Transverse colon (tissue), 4 donors: ENCODE measurements at regions not wholly inside any gene's neighbourhood (a gene's known extent, or its start where the extent isn't known, plus 50 kb on each side); places are given as distances from the start of the nearest gene placed in this dataset.

Experiments used
- DNase-seq: peaks from one replicate; pipeline ENCODE4 v3.0.0-alpha.2; 2019
- H3K27ac ChIP-seq, 4 donors: fragments of 200-600 bp; sonication (generic); 2 replicates each; pipeline ENCODE4 v1.5.1; 2016 to 2018; ENCODE audit warnings: inconsistent platforms in 4 of 4
- H3K27me3 ChIP-seq: fragments of 200-600 bp; sonication (generic); 2 replicates; pipeline ENCODE4 v1.5.1; 2017; ENCODE audit warnings: inconsistent platforms
- H3K36me3 ChIP-seq, 4 donors: fragments of 200-600 bp; sonication (generic); 2 replicates each; pipeline ENCODE4 v1.5.1; 2017 to 2019; ENCODE audit warnings: inconsistent platforms in 4 of 4
- H3K4me1 ChIP-seq, 4 donors: fragments of 200-600 bp; sonication (generic); 2 replicates each; pipeline ENCODE4 v1.5.1; 2017 to 2020; ENCODE audit warnings: inconsistent platforms in 4 of 4
- H3K4me3 ChIP-seq, 4 donors: fragments of 200-600 bp; sonication (generic); 1 replicate in 1 of 4; 2 replicates in 3 of 4; pipeline versions ENCODE4 v1.5.1 to v1.6.1; 2017 to 2019; ENCODE audit warnings: inconsistent platforms in 4 of 4
- H3K9me3 ChIP-seq, 2 donors: fragments of 200-600 bp; sonication (generic); 2 replicates each; pipeline ENCODE4 v1.5.1; 2017 to 2019; ENCODE audit warnings: inconsistent platforms in 2 of 2
- EP300 ChIP-seq: sonication (generic); formaldehyde crosslinking; IDR thresholded peaks from one replicate; pipeline ENCODE4 v1.6.1; 2017; ENCODE audit warnings: antibody characterized with exemption, low read depth
- POLR2A ChIP-seq: fragments of 450-650 bp; IDR thresholded peaks from one replicate; pipeline ENCODE4 v1.6.1; 2016; ENCODE audit warnings: antibody characterized with exemption, mild to moderate bottlenecking, moderate library complexity
- POLR2AphosphoS5 ChIP-seq, 3 donors: sonication (generic); formaldehyde crosslinking; IDR thresholded peaks; one replicate each; pipeline ENCODE4 v1.6.1; 2016; ENCODE audit warnings: antibody characterized with exemption in 3 of 3
- WGBS, 2 donors: methylation state at CpG; one replicate each; pipeline ENCODE4 v1.1.5; 2018; ENCODE audit warnings: low coverage in 1 of 2; 5-methylcytosine and 5-hydroxymethylcytosine counted together
- in situ Hi-C, 4 donors: fragments of 200-750 bp; cut with MboI; loops; one replicate each; pipeline versions ENCODE4 v1.15.0 to v1.15.1; 2017; ENCODE audit warnings: low sequenced_read_pairs in 3 of 4, low pct_ligation_motif_present in 1 of 4, low pct_unique_long_range_greater_than_20kb in 1 of 4
- intact Hi-C: fragments of 100-400 bp; cut with DNase I; formaldehyde crosslinking; loops from one replicate; pipeline ENCODE4 v1.15.1; 2023; ENCODE audit warnings: low total_unique reads
- TF ChIP-seq, protein P1 (sequence below), 5 experiments: fragments of 200-600 bp in 3 of 5; fragments of 450-650 bp in 2 of 5; sonication (generic) in 3 of 5; IDR thresholded peaks; 1 replicate in 2 of 5; 2 replicates in 3 of 5; pipeline ENCODE4 v1.5.1; 2016 to 2017; ENCODE audit warnings: antibody characterized with exemption in 5 of 5, inconsistent platforms in 3 of 5, mild to moderate bottlenecking in 2 of 5, moderate library complexity in 1 of 5

DNA sequence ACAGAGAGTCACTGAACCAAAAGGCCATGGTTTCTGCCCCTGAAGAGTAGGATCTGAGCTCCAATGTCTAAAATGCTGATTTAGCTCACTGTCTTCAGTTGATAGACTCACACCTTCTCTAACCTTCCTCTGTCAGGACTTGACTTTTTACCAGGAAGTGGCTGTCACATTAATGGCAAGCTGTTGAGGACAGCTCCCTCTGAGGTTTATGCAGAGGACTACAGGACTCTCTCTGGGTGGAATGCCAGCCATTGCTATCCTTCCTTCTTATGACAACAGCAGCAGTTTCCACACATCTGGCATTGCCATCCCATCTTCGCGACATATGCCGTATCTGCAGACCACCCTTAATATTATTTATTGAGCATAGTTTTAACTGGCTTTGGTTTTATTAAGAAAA is 103.8 kb upstream of the PRICKLE2 start:
- TF ChIP-seq EP300 (no peak), POLR2AphosphoS5 (IDR thresholded peaks at IDR 0.05) (no peak), POLR2A (no peak)
- TF ChIP-seq, protein P1, sequence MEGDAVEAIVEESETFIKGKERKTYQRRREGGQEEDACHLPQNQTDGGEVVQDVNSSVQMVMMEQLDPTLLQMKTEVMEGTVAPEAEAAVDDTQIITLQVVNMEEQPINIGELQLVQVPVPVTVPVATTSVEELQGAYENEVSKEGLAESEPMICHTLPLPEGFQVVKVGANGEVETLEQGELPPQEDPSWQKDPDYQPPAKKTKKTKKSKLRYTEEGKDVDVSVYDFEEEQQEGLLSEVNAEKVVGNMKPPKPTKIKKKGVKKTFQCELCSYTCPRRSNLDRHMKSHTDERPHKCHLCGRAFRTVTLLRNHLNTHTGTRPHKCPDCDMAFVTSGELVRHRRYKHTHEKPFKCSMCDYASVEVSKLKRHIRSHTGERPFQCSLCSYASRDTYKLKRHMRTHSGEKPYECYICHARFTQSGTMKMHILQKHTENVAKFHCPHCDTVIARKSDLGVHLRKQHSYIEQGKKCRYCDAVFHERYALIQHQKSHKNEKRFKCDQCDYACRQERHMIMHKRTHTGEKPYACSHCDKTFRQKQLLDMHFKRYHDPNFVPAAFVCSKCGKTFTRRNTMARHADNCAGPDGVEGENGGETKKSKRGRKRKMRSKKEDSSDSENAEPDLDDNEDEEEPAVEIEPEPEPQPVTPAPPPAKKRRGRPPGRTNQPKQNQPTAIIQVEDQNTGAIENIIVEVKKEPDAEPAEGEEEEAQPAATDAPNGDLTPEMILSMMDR (IDR thresholded peaks at IDR 0.05), result no peak
- WGBS, 2 donors, result 79 to 97% methylated on average over 3 of the region's 3 CpGs
- Histone ChIP-seq H3K36me3 (no peaks in the 10 kb centered on the region), H3K4me1 (no peaks in the 10 kb centered on the region), H3K4me3 (no peak overlapping the region), H3K27me3 (no peaks in the 10 kb centered on the region), H3K27ac (no peak overlapping the region), H3K9me3 (no peaks in the 10 kb centered on the region)
- in situ Hi-C loops, result no loop called here
- intact Hi-C loops, result no loop called here
- no peak for DNase-seq

DNA sequence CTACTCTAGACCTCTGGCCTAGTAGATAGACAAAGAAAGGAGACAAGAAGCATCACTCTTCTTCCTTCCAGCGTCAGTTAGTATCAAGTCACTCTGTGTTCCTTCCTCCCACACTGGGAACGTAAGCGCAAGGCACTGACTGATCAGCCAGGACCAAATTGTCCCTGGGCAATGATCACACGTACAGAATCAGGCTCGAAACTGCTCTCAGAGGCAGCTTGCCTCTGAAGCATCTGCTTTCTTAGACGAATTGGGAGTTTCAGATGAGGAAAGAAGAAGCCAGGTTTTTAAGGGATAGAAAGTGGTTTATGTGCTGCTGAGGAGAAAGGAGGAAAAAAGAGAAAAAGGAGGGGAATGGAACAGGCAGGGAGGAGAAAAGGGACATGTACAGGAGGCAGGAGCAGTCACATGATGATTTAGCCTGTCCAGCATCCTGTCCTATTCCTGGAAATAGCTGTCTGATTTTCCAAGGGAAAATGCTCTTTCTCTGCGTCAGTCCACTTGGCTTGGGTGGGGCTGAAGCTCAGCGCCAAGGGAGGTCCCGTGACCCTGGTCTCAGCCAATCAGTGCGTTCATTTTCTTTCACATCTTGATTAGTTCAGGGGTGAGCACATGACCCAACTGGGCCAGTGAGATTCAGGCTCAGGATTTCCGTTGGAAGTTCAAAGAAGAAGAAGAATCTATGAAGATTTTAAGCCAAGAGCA is 102.0 kb upstream of the PRICKLE2 start:
- DNase-seq, result peak; percentile 45
- H3K27me3 ChIP-seq, result no peaks in the 10 kb centered on the region
- peak; percentile 18 to 27 (median 19) for TF ChIP-seq POLR2AphosphoS5 (IDR thresholded peaks at IDR 0.05)
- TF ChIP-seq, protein P1 (IDR thresholded peaks at IDR 0.05), result no peak
- WGBS, 2 donors, result 75 to 83% methylated on average over 6 to 11 of the region's 11 CpGs
- H3K36me3 ChIP-seq, result no peaks in the 10 kb centered on the region
- H3K4me3 ChIP-seq, result no peak overlapping the region
- peak overlapping the region; percentile 56 to 72 (median 70) for H3K27ac ChIP-seq
- no peaks in the 10 kb centered on the region for H3K4me1 ChIP-seq
- in situ Hi-C loops (no loop called here), intact Hi-C loops (no loop called here)
- H3K9me3 ChIP-seq, result no peaks in the 10 kb centered on the region

DNA sequence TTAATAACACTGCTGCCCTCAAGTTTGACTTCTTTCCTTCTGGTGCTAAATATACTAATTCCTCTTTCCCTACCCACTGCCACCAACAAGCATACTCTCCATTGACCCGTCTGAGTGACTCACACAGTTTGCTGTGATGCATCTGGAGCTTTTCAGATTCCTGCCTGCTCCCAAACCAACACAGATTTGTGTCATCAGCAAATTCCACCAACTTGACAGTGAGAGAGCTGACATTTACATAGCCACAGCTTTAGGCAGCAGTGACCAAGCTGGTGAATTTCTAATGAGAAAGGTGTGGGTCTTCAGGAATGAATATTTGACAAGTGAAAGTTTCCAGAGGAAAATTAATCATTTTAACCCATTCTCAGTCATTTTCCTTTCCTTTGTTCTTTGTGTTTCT is 96.5 kb upstream of the PRICKLE2 start:
- H3K9me3 ChIP-seq, result no peaks in the 10 kb centered on the region
- intact Hi-C loops, result loop anchor here (1.0 kb wide), 1 partner anchor 28 kb away; no protein-coding TSS in a partner anchor
- TF ChIP-seq POLR2A (no peak), POLR2AphosphoS5 (IDR thresholded peaks at IDR 0.05) (peak in 1 of 3 donors; percentile 34), EP300 (no peak)
- DNase-seq, result no peak
- H3K4me3 ChIP-seq, result no peak overlapping the region
- no peaks in the 10 kb centered on the region for H3K36me3 ChIP-seq
- H3K4me1 ChIP-seq, result no peaks in the 10 kb centered on the region
- no peaks in the 10 kb centered on the region for H3K27me3 ChIP-seq
- peak overlapping the region in 1 of 4 donors; percentile 8 for H3K27ac ChIP-seq
- in situ Hi-C loops, result no loop called here
- WGBS, 2 donors, result 30 to 57% methylated on average over 1 of the region's 1 CpG

DNA sequence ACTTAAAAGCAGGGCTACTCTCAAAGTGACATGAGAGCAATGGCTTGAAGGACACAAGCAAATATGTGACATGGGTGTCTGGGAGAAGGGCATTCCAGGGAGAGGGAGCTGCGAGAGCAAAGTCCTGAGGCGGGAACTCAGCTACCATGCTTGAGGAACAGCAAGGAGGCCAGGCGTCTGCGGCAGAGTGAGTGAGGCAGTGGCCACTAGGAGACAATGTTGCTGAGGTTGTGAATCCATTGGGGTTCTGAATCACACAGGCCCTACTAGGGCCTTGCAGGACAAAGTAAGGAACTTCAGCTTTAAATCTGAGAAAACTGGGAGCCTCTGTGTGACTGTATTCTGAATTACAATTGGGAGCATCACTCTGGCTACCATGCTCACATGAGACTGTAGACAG is 94.1 kb upstream of the PRICKLE2 start:
- no peaks in the 10 kb centered on the region for H3K27me3 ChIP-seq
- H3K4me3 ChIP-seq, result no peak overlapping the region
- no peak for DNase-seq
- no peak overlapping the region for H3K27ac ChIP-seq
- TF ChIP-seq POLR2A (no peak), POLR2AphosphoS5 (IDR thresholded peaks at IDR 0.05) (no peak), EP300 (no peak)
- TF ChIP-seq, protein P1 (IDR thresholded peaks at IDR 0.05), result no peak
- H3K9me3 ChIP-seq, result no peaks in the 10 kb centered on the region
- in situ Hi-C loops (no loop called here), intact Hi-C loops (no loop called here)
- H3K4me1 ChIP-seq, result no peaks in the 10 kb centered on the region
- 90% methylated on average over 3 to 4 of the region's 4 CpGs for WGBS, 2 donors
- no peaks in the 10 kb centered on the region for H3K36me3 ChIP-seq
